ENCODE measurements at regions not wholly inside any gene's neighbourhood (a gene's known extent, or its start where the extent isn't known, plus 50 kb on each side); places are given as distances from the start of the nearest gene placed in this dataset.
A peak's percentile ranks its signal among the peaks of the same experiment; 100 is the strongest.

- H3K36me3 Mint-ChIP-seq (ENCODE audit: low read depth), result no peaks in the 10 kb centered on the region
- peaks cover 21% of the 10 kb centered on the region for H3K27me3 Mint-ChIP-seq (ENCODE audit: low read depth, poor library complexity)
- H3K4me3 Mint-ChIP-seq, result no peak overlapping the region
- H3K9me3 Mint-ChIP-seq, result no peaks in the 10 kb centered on the region
- H3K4me1 Mint-ChIP-seq, result peaks cover 18% of the 10 kb centered on the region
- no peak for DNase-seq
- TF ChIP-seq CTCF (IDR thresholded peaks at IDR 0.05), result no peak
- no peak overlapping the region for H3K27ac Mint-ChIP-seq
Measured at GRCh38 chr9:107612136-107612535, 122.6 kb upstream of the KLF4 start.

DNA sequence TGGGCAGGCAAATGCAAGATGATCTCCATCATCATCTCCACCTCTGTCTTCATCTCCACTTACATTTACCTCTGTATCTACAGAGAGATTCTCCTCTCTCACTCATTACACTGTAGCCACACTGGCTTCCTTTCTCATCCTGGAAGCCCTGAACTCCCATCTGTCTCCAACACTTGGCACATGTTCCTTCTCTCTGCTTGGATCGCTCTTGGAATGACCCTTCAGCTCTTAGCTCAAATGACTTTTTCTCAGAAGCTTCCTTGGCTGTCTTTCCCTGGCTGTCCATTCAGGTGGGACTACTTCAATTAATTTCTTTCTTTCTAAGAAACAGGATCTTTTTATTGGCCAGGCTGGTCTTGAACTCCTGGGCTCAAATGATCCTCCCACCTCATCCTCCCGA lies 120.0 kb upstream of the KLF4 start:
- no peaks in the 10 kb centered on the region for H3K36me3 Mint-ChIP-seq (ENCODE audit: low read depth)
- H3K27ac Mint-ChIP-seq, result no peak overlapping the region
- no peak for DNase-seq
- peaks cover 14% of the 10 kb centered on the region for H3K27me3 Mint-ChIP-seq (ENCODE audit: low read depth, poor library complexity)
- no peaks in the 10 kb centered on the region for H3K9me3 Mint-ChIP-seq
- H3K4me3 Mint-ChIP-seq, result no peak overlapping the region
- peaks cover 12% of the 10 kb centered on the region for H3K4me1 Mint-ChIP-seq
- TF ChIP-seq CTCF (IDR thresholded peaks at IDR 0.05), result no peak

DNA sequence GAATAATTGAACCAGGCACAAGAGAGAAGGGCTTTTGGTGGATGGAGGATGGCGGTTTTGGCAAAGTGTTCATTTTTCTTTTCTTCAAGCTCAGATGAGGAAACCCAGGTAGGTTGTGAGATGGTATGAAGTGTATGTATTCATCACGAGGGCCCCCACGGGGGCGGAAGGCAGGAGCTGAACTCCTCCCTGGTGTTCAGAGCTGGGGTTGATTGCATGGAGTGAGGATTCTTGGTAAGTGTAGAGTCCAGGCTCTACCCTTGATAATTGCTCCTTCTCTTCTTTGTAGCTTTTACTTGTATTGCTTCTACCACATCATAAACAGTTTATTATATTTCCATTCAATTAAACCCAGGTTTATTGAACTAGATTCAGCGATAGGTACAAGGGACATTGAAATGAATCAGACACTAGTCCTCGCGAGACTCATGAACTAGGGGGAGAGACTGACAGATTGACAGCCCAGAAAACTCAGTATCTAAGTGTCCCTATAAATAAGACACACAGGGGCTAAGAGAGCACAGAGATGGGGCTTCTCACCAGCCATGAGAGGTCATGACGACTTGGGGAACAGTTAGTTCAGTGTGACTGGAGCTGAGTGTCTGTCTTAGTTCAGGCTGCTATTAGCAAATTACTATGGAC lies 116.7 kb upstream of the KLF4 start:
- H3K9me3 Mint-ChIP-seq, result no peaks in the 10 kb centered on the region
- H3K27me3 Mint-ChIP-seq (ENCODE audit: low read depth, poor library complexity), result peaks cover 13% of the 10 kb centered on the region
- peaks cover 12% of the 10 kb centered on the region for H3K4me1 Mint-ChIP-seq
- H3K36me3 Mint-ChIP-seq (ENCODE audit: low read depth), result no peaks in the 10 kb centered on the region
- TF ChIP-seq CTCF (IDR thresholded peaks at IDR 0.05), result no peak
- DNase-seq, result no peak
- no peak overlapping the region for H3K27ac Mint-ChIP-seq
- H3K4me3 Mint-ChIP-seq, result no peak overlapping the region

GRCh38 chr9:107605041-107605440 lies 115.5 kb upstream of the KLF4 start:
- no peak for DNase-seq
- H3K36me3 Mint-ChIP-seq (ENCODE audit: low read depth), result no peaks in the 10 kb centered on the region
- H3K27me3 Mint-ChIP-seq (ENCODE audit: low read depth, poor library complexity), result peaks cover 11% of the 10 kb centered on the region
- peaks cover 14% of the 10 kb centered on the region for H3K4me1 Mint-ChIP-seq
- no peak overlapping the region for H3K27ac Mint-ChIP-seq
- no peaks in the 10 kb centered on the region for H3K9me3 Mint-ChIP-seq
- no peak for TF ChIP-seq CTCF (IDR thresholded peaks at IDR 0.05)
- no peak overlapping the region for H3K4me3 Mint-ChIP-seq

DNA sequence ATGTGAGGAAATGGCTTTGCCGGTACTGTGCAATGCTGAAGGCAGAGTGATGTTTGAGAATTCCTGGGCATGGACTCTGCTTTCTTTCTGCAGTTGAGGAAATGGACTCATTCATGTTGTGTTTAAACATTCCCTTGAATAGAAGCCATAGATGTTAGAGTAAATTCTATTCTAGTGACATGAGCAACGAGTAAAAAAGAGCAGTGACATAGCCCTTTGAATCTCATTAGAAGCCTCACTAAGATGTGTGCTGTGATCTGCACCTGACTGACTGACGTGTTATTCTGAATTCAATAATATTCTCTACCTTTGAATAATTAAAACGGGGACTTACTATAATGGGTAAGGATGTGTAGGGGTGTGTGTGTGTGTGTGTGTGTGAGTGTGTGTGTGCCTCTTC lies 113.7 kb upstream of the KLF4 start:
- Mint-ChIP-seq H3K9me3 (no peaks in the 10 kb centered on the region), H3K27ac (no peak overlapping the region), H3K4me1 (peaks cover 16% of the 10 kb centered on the region), H3K27me3 (ENCODE audit: low read depth, poor library complexity) (peaks cover 8% of the 10 kb centered on the region), H3K36me3 (ENCODE audit: low read depth) (no peaks in the 10 kb centered on the region), H3K4me3 (no peak overlapping the region)
- no peak for TF ChIP-seq CTCF (IDR thresholded peaks at IDR 0.05)
- no peak for DNase-seq

DNA sequence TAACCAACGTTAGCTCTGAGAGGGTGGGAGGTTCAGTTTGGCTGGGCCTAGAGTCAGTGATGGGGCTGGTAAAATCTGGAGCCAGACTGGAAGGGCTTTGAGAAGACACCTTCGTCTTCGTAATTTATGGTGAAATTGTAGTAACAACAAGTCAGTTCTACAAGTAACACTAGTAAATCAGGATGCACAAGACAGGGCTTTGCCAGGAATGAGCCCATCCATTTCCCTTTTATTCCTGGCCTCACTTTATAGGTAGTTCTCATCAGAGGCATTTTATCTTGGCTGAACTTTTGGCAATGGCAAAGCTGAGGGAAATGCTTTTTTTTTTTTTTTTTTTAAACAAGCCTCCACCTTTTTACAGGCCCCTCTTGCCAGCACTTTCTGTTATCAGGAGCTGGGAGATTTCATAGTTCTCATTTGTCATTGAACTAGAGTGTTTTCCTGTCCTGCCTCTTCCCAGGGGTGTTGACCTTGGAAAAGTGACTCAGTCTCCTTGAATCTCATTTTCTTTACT lies 110.5 kb upstream of the KLF4 start:
- H3K9me3 Mint-ChIP-seq, result no peaks in the 10 kb centered on the region
- no peak for TF ChIP-seq CTCF (IDR thresholded peaks at IDR 0.05)
- no peak for DNase-seq
- peaks cover 6% of the 10 kb centered on the region for H3K27me3 Mint-ChIP-seq (ENCODE audit: low read depth, poor library complexity)
- H3K4me3 Mint-ChIP-seq, result no peak overlapping the region
- no peaks in the 10 kb centered on the region for H3K36me3 Mint-ChIP-seq (ENCODE audit: low read depth)
- H3K4me1 Mint-ChIP-seq, result peaks cover 16% of the 10 kb centered on the region
- peak overlapping the region; percentile 37 for H3K27ac Mint-ChIP-seq

All from nephron progenitor cell (in vitro differentiated cells).